ENCODE measurements at regions not wholly inside any gene's neighbourhood (a gene's known extent, or its start where the extent isn't known, plus 50 kb on each side); places are given as distances from the start of the nearest gene placed in this dataset.

GRCh38 chr4:170256807-170257206 lies 167.1 kb upstream of the AADAT start:
- H3K4me3 ChIP-seq (replicated peaks; ENCODE audit: low read depth, low read length): no peak overlapping the region
- no peak for TF ChIP-seq CTCF (IDR thresholded peaks at IDR 0.05; ENCODE audit: low read depth, low read length, missing control alignments)
- no peak for DNase-seq (ENCODE audit: extremely low read depth, low read depth)

- DNase-seq (ENCODE audit: extremely low read depth, low read depth): no peak
- no peak overlapping the region for H3K4me3 ChIP-seq (replicated peaks; ENCODE audit: low read depth, low read length)
- no peak for TF ChIP-seq CTCF (IDR thresholded peaks at IDR 0.05; ENCODE audit: low read depth, low read length, missing control alignments)
Measured at GRCh38 chr4:170248576-170248975, 158.8 kb upstream of the AADAT start.

GRCh38 chr4:170248029-170248428 lies 158.3 kb upstream of the AADAT start:
- no peak for TF ChIP-seq CTCF (IDR thresholded peaks at IDR 0.05; ENCODE audit: low read depth, low read length, missing control alignments)
- H3K4me3 ChIP-seq (replicated peaks; ENCODE audit: low read depth, low read length): no peak overlapping the region
- DNase-seq (ENCODE audit: extremely low read depth, low read depth): no peak

- no peak for DNase-seq (ENCODE audit: extremely low read depth, low read depth)
- no peak for TF ChIP-seq CTCF (IDR thresholded peaks at IDR 0.05; ENCODE audit: low read depth, low read length, missing control alignments)
- no peak overlapping the region for H3K4me3 ChIP-seq (replicated peaks; ENCODE audit: low read depth, low read length)
Measured at GRCh38 chr4:170247596-170247995, 157.8 kb upstream of the AADAT start.

- no peak overlapping the region for H3K4me3 ChIP-seq (replicated peaks; ENCODE audit: low read depth, low read length)
- TF ChIP-seq CTCF (IDR thresholded peaks at IDR 0.05; ENCODE audit: low read depth, low read length, missing control alignments): no peak
- DNase-seq (ENCODE audit: extremely low read depth, low read depth): no peak
Measured at GRCh38 chr4:170243662-170244288, 154.0 kb upstream of the AADAT start.

GRCh38 chr4:170242471-170242870 lies 152.7 kb upstream of the AADAT start:
- no peak for TF ChIP-seq CTCF (IDR thresholded peaks at IDR 0.05; ENCODE audit: low read depth, low read length, missing control alignments)
- no peak for DNase-seq (ENCODE audit: extremely low read depth, low read depth)
- no peak overlapping the region for H3K4me3 ChIP-seq (replicated peaks; ENCODE audit: low read depth, low read length)

GRCh38 chr4:170234800-170235199 lies 145.0 kb upstream of the AADAT start:
- no peak overlapping the region for H3K4me3 ChIP-seq (replicated peaks; ENCODE audit: low read depth, low read length)
- no peak for DNase-seq (ENCODE audit: extremely low read depth, low read depth)
- no peak for TF ChIP-seq CTCF (IDR thresholded peaks at IDR 0.05; ENCODE audit: low read depth, low read length, missing control alignments)

Measured in HFF-Myc (cell line).